HG02571 (cell line): ENCODE measurements at regions not wholly inside any gene's neighbourhood (a gene's known extent, or its start where the extent isn't known, plus 50 kb on each side); places are given as distances from the start of the nearest gene placed in this dataset.

Experiments
- ATAC-seq: cut with Tn5 transposase; IDR thresholded peaks from one replicate; pipeline ENCODE4 v1.9.1; 2021; ENCODE audit warnings: mild to moderate bottlenecking, moderate library complexity; ENCODE audit not compliant: unreplicated experiment

DNA sequence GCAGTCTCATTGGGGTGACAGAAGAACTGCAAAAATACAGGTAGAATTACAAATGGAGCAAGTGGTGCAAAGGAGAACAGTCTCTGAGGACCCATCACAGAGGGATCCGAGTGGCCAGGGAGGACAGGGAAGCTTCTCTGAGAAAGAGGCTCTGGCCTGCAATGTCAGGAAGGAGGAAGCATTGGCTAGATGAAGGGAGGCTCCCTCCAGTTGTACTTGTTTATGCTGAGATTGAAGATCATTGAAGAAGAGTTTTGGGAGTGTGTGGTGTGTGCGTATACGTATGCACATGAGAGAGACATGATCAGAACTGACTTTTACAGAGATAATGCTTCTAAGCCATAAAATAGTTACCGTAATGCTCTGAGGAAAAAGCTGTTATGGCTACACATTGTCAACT, 274.7 kb upstream of the FZD8 start:
- no peak for ATAC-seq

DNA sequence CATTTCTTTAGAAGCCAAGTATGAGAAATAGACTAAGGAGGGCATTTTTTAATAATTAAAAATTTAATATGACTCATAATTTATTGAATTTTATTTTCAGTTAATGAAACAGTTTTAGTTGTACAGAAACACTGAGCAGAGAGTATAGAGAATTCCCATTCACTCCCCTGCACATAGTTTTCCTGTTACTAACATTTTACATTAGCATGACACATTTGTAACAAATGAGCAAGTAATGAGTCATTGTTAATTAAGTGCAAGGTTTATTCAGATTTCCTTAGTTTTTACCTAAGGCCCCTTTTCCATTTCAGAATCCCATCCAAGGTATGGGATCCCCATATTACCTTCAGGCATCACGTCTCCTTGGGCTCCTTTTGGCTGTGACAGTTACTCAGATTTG, 271.5 kb upstream of the FZD8 start:
- no peak for ATAC-seq

DNA sequence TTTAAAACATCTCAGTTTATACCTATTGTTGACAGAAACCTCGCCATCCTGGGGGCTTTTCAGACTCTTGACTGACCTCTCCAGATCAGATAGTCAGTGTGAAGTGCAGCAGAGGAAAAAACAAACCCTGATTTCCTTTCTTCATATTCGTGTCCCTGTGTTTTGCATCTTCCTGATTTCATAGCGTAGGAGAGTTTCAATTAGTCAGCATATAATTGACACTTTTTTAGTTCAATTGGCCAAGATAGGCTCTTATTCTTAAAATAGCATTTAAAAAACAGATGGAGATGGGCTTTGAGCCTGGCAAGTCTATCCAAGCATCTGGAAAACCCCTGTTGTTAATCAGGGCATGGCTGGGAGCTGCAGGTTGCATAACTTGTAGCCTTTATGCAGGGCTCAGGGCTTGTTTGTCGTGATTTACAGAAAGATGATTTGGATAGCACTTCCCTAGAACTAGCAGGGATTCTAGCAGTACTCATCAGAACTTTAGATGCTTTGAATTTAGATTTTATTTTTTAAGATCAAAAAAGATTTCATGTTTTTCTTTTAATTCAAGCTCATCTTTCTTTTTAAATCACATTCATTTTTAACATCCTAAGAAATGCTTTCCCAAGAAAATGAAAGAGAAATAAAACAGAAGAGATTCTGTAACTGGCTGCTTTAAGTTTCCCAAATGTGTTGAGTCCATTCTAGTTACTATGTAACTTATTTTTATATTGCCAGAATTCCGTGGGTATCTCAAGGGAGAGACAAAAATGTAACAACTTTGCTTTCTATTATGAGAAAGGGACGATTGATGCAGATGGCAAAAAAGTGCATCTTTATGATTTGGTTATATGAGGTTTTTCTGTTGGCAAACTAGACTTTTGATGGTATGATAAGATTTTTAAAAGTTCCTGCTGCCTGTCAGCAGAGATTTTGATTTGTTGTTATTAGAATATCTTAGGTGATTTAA, 270.8 kb upstream of the FZD8 start:
- ATAC-seq: no peak

DNA sequence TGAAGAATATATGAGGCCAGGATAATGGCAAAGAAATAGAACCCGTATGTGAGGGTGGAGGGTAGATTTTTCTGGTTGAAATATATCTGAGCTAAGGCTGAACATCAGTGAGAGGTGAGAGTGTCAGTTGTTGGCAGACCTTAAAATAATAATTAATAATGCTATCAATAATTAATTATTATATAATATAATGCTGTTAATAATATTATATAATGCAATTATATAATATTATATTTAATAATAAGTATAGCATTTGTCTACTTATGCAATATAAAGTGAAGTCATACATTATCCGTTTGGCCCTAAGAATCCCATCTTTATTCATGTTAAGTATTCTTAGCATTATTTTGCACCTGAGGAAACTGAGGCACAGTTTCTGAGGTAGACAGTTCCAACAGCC, 269.9 kb upstream of the FZD8 start:
- no peak for ATAC-seq

DNA sequence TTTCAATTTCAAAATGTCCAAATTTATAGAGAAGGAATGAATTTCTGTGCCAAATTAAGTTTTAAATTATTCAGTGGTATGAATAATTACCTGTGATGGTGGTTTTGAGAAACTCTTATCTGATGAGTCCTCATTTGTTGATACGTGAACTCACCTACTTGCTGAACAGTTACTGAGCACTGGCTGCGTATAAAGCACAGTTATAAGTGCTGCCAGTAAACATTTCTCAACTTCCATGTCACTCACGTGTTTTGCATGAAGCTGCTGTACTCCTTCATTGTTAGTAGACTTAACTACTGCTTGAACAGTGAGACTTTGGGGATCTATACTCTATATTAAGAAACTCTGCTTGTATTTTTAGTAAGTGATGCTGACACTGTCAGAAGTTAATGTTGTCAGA, 269.1 kb upstream of the FZD8 start:
- ATAC-seq: no peak

DNA sequence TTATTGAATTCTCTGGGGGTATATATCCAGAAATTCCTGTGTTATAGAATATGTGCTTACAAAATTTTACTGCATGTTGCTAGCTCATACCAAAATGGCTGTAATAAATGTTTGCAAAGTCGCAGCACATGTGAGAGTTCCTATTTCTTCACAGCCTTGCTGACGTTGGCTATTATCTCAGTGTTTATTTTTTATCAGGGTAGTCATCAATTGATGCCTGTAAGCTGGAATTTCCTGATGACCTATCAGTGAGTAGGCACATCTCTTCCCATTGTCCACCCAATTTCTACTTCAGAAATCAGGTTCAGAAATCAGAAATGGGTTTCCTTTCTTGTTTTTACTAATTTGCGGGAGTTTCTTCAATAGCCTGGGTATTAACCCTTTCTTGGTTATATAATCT, 268.1 kb upstream of the FZD8 start:
- no peak for ATAC-seq

DNA sequence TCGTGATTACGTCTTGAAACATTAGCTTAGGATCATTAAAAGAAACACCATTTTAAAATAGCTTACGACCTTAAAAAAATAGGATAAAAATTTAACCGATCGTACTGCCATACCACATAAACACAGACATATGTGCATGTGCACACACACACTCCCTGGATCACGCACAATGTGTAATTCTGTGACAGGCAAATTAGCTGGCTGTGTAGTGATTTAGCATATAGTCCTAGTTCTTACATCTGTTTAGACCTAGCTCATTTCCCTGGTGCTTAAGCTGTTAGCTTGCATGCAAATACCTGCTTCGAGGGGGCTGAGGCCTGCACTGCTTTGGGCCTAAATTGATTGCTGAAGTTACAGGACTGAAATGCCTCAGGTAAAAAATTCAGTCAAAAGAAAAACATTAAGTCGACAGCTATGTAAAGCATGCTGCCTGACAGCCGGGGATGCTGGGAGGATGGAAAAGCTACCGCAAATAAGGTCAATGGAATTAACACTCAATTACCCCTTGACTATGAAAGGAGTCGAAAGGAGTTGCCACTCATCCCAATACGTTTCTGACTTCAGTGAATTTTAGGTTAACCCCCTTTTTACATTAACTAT, 267.1 kb upstream of the FZD8 start:
- no peak for ATAC-seq

DNA sequence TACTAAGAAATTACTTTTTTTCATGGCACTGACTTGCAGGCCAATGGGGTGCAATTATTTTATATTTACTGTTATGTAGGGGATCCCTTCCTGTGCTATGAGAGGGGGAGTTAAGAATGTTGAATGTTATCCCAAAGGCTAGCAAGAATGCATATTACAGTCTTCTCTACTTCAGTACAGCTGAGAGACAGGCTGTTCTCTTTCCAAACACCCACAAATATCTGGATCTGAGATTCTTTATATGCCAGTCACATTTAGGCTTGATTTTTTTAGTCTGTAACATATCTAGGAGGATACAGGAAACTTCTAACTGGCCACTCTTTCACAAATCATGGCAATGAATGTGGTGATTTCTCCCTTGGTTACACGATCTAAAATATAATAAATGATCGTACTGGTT, 266.4 kb upstream of the FZD8 start:
- no peak for ATAC-seq

DNA sequence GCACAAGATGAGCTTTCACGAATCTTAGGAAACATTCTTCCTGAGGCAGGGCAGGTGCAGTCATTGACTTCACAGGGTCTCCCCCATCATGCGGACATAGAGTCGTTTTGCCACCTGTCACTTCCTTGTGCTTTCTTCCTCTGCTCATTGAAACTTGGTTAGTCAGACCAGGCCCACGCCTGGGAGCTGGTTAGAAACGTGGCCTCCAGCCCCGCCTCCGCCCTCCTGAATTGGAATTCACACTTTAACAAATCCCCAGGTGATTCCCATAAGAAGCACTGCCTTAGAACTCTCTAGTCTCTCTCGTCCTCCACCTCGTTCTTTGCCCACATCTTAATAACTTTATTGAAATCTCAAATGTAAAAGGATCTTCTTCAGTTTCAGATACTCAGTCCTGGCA, 265.5 kb upstream of the FZD8 start:
- ATAC-seq: no peak

DNA sequence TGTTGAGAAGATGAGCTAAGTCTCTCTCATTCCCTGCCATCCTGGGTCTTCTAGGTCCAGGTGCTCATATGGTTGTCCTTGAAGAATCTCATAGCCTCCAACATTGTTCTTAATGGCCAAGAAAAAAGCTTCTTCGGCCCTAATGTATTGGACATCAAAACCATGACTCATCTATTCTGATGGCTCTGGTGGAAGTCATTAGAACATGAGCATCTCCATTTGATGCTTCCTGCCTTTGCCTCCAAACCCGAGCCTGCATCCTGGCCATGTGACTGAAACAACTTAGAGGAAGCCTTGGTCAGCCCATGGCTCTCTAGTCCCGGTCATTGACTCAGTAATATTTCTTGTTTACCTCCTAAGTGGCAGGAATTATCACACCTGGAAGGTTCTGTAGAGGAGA, 264.1 kb upstream of the FZD8 start:
- no peak for ATAC-seq

DNA sequence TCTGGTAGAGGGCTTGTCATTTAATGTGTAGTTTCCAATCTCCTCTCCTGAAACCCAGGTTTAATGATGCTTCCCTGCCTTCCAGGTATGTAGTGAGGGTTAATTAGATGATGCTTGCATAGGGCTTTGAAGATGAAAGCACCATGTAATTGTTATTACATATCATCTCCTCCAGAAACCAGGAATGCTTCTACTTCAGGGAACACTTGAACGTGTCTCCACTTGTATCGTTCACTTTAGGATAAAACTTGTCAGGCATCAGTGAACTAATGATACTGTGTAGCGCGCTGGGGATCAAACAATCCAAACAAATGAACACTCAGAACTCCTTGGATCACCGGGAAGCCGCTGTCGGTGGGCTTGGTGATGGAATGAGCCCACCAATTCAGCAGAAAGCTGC, 260.9 kb upstream of the FZD8 start:
- no peak for ATAC-seq

DNA sequence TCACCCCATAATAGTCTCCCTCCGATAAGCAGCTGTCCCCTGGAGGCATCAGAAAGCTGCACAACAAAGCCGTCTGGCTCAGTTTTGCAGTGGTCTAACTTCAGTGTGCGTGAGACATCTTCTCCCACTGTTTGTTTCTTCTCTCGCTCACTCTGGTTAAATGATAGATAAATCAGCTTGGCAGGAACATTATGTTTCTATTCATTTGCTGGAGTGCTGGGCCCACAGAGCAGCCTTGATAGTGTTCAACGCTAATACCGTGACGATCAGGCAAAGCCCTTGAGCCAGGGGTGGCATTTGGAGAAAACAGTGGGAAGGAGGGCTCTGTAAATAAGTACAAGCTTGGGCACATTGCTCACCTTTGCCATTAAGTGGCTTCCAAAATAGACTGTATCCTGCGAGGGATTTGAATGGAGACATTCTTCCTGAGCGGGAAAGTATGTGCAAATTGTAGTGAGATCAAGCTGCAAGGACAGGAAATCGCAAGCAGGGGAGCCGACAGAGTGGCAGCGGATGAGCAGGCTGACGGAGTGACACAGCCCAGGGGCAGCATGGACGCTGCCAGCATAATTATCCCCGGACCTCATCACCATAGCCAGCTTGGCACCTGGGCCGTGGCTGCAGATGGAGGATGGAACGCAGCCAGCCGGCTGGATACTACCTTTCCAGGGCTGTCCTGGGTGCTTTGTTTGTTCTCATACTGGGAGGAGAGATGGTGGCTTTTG, 256.8 kb upstream of the FZD8 start:
- ATAC-seq: no peak

DNA sequence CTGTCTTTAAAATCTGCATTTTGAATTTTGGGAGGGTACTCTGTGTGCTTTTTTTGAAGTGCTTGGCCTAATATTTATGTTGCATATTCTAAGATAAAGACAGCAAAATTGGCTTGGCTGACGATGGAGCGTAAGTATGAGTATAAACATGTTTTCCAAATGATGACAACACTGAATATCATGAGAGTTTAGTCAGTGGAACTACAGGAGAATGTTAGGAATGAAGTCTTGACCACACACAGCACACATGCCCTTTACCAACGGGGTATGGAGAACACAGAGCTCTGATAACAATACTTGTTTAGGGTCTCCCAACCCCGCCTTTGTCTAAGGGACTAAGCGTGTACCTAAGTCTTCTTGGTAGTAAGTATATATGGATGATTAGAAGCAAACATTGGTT, 253.9 kb upstream of the FZD8 start:
- no peak for ATAC-seq

DNA sequence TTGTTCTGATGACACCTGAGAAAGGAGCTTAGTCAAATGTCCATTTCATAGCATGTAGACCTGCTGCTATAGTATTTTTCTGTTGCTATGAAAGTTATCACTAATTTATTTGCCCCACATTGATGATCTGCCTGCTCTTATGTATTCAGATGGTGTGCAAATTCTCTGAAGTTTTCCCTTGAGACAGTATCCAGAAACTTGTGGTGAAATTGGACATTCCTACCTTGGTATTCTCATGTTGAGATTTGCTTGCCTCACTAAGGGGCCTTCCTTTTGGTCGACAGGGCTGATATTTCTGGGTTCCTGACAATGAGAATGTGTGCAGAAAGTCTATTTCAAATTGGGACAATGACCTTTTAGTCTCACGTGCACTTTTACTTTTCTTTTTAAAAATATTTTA, 253.2 kb upstream of the FZD8 start:
- no peak for ATAC-seq

DNA sequence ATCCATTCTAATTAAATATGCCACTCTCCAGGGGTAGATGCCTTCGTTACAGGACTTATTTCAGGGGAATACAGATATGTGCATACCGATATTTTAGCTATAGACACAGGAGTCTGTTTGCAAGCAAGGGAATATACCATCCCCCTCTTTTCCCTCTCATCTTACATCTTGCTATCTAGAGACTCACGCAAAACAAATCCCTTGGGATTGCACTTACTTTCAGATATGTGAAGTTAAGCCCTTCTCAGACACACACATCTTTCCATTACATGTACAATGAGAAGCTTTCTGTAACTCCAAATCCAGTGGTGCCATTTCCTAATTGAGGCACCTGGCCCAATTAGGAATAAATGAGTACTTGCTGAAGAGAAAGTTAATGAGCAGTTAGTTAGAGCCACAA, 250.4 kb upstream of the FZD8 start:
- no peak for ATAC-seq

DNA sequence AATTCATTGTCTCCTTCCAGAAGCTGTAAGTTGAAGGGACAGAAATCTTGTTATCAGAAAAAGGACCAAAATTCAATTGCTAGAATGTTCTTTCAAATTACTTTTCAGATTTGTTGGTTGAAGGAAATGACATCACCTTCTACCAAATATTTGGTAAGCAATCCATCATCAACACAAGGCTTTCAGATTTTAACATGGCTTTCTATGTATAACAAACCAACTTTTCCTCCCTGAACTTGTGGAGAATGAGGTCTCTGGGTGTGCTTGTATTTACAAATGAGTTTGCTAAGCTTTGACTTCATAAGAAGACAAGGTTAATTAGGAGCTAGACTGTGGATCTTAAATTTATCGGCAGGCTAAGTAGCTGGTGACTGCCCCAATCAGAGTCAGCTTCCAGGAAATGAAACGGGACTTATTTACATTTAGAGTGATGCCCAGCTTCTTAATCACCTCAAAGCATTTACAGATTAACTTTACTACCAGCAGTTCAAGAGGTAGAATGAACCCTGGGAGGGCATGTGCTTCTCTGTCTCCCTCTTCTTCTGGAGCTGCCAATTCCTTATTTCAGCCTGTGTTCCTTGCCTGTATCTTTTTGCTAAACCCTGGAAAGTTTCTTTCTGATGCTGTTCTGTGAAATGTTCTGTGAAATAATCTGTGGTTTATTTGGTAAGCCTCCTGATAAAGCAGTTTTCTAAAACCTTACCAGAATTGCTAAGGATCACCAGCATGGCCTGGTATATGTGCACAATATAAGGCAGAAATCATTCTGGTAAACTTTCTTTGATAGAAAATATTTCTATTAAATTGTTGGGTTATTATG, 248.8 kb upstream of the FZD8 start:
- ATAC-seq: no peak

DNA sequence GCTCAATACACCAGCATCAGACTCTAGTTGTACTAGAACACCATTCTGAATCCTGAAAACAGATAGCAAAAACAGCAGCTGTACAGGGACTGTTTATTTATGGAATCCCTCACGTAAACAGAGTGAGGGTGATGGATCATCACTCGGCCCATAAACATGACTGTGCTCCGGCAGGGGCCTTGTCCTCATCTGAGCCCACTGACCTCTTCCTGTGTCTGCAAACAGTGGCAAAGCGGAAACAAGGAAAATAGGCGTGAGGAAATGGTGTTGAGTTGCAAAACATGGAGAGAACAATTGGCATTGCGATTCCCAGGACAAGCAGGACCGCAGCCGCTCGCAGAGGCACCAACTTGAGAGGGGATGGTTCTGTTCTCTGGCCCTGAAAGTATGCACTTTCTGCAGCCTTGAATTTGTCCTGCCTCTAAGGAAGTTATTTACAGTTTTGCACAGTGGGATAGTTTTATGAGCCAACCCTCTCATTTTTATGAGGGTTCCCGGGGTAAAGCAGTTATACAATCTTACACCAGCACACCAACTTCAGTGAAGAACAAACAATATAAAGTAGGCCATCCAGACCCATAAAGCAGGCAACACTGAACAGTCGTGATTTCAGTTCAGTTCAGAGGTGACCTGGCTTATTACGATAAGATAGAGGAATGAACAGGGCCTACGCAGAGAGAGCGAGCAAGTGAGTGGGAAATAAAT, 248.0 kb upstream of the FZD8 start:
- no peak for ATAC-seq

DNA sequence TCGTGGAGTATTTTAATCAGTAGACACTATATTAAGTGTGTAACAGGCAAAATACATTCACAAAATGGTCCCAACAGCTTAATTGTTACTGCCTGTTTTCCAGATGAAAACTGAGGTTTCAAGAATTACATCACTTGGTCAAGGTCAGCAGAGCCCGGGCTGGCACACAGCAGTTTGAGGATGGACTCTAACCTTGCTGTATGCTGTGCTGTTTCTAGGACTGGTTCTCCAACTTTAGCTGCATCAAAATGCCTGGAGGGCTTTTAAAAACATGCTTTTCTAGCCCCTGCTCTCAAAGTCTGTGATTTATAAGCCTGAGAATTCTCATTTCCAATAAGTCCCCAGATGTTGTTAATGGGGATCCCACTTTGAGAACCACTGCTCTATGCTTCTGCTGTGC, 247.1 kb upstream of the FZD8 start:
- no peak for ATAC-seq

DNA sequence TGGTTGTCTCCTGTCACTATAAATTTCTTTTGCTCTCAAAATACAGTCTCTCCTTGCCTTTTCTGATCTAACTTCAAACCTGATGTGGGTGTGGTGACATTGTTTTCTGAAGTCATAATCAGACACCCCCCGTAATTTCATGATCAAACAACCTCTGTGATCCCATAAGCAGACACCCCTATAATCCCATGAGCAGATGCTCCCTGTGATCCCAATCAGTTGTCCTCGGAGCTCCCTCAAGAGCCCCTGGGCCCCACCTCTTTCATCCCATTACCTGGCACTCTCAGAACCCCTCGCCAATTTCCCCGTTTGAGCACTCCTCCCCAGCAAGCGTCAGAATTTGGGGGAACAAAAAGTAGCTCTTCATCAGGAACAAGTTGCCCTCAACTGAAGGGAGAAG, 246.3 kb upstream of the FZD8 start:
- ATAC-seq: no peak

DNA sequence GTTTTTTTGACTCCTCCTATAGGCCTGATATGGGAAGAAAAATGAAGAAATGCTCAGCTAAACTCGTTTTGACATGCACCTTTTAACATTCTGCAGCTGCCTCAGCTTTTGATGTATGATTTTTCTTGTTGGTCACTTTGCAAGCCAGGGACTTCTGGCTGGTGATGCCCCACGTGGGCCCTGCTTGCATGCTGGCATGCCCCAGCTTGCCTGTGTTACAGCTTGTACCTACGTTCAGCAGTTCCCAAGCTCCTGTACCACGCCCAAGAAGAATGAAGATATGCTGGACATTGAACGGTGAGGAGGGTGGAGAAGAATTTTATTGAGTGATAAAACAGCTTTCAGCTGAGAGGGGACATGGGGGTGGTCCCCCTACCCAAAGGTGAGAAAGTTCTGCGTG, 245.6 kb upstream of the FZD8 start:
- no peak for ATAC-seq

DNA sequence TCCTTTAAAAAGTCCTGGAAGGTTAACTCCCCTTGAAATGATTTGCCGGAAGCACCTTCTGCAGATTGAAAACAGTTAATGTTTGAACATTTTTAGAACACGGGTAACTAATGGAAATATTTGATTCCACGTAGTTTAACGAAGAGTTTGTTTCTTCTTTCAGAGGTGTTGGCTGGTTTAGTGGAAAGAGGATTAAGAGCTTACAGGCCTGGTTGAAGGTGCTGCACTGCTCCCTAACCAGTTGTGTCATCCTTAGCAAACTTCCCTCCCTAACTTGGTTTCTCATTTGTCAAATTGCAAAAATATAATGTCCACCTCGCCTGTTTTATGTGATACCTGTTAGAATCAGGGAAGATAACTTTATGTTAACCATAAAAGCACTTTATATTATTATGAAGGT, 243.0 kb upstream of the FZD8 start:
- ATAC-seq: no peak
